Heart right ventricle (tissue), 16 donors: ENCODE measurements at regions not wholly inside any gene's neighbourhood (a gene's known extent, or its start where the extent isn't known, plus 50 kb on each side); places are given as distances from the start of the nearest gene placed in this dataset.

Experiments
- ATAC-seq, 8 donors: fragments of 200-7000 bp; cut with Tn5 transposase; one replicate each; pipeline ENCODE4 v1.9.1; 2020; ENCODE audit warnings: mild to moderate bottlenecking in 8 of 8, moderate library complexity in 8 of 8, moderate number of reproducible peaks in 1 of 8
- DNase-seq, 2 donors: peaks; one replicate each; pipeline ENCODE4 v3.0.0-alpha.2; 2020
- H3K27ac ChIP-seq, 10 donors: fragments of 200-600 bp; sonication (generic) in 2 of 10; one replicate each; pipeline versions ENCODE4 v1.5.0 to v1.8.0; 2020 to 2022; ENCODE audit warnings: mild to moderate bottlenecking in 3 of 10
- H3K27me3 ChIP-seq, 7 donors: fragments of 200-600 bp; one replicate each; pipeline ENCODE4 v1.8.0; 2021 to 2022; ENCODE audit warnings: mild to moderate bottlenecking in 2 of 7
- H3K36me3 ChIP-seq, 9 donors: fragments of 200-600 bp; sonication (generic) in 1 of 9; one replicate each; pipeline versions ENCODE4 v1.5.0 to v1.8.0; 2020 to 2022; ENCODE audit warnings: mild to moderate bottlenecking in 2 of 9
- H3K4me1 ChIP-seq, 9 donors: fragments of 200-600 bp; sonication (generic) in 1 of 9; one replicate each; pipeline versions ENCODE4 v1.5.0 to v1.8.0; 2020 to 2022; ENCODE audit warnings: mild to moderate bottlenecking in 4 of 9
- H3K4me3 ChIP-seq, 10 donors: fragments of 200-600 bp; sonication (generic) in 2 of 10; one replicate each; pipeline versions ENCODE4 v1.5.0 to v1.8.0; 2020 to 2022; ENCODE audit warnings: mild to moderate bottlenecking in 7 of 10, moderate library complexity in 2 of 10
- H3K9me3 ChIP-seq, 11 donors: fragments of 200-600 bp in 10 of 11; sonication (generic) in 2 of 11; one replicate each; pipeline versions ENCODE4 v1.5.0 to v1.8.0; 2013 to 2022; ENCODE audit warnings: mild to moderate bottlenecking in 2 of 11, control low read depth in 1 of 11, moderate library complexity in 1 of 11
- WGBS, 2 donors: extraction: QIAGEN DNeasy Blood & Tissue Kit; methylation state at CpG; one replicate each; pipeline ENCODE4 v1.1.7; 2013; ENCODE audit warnings: inconsistent platforms in 1 of 2; 5-methylcytosine and 5-hydroxymethylcytosine counted together
- intact Hi-C, 10 donors: fragments of 100-400 bp; cut with DNase I; formaldehyde crosslinking; loops; one replicate each; pipeline versions ENCODE4 v1.11.1 to v1.14.2; 2022
- TF ChIP-seq, protein P1 (sequence below), 9 donors: fragments of 200-600 bp; sonication (generic) in 2 of 9; IDR thresholded peaks; one replicate each; pipeline versions ENCODE4 v1.5.0 to v1.8.0; 2021 to 2022; ENCODE audit warnings: antibody characterized with exemption in 9 of 9, mild to moderate bottlenecking in 5 of 9, moderate library complexity in 1 of 9
- donor health status: Arrhythmogenic right ventricular cardiomyopathy.
- donor health status: ischemic (EF 13 %, LVEDD 7.1; RV severe dilation, severe dysfunction).
- donor health status: healthy with polysubstance abuse.
- donor health status: DM: no; HTN: yes; CAD: no.
- donor health status: DM: no; HTN: no; CAD: no.
- donor health status: ischemic (EF 25% LVEDD 6.9; RV normal size, moderate dysfunction).
- donor health status: ischemic (EF 25% LVEDD 5.7; RV mildly dilated, moderate dysfunction).
- donor health status: healthy.
- donor health status: DM: yes; HTN: yes; CAD: no.
- donor health status: Ischemic cardiomyopathy.
- donor health status: ischemic (EF 35%, LVEDD 5.7; RV mildly dilated, moderate dysfunction).
- donor health status: nonischemic (EF 11% LVEDD 7.7; RV severe dilation, severe dysfunction).
- donor health status: DM: yes; HTN: yes; CAD: no.
- donor health status: PGD.
- donor health status: ischemic (EF 29% LVEDD 5.4; RV normal size, mild dysfunction).
- donor health status: nonischemic (EF 23%, LVEDD 6.1; RV moderate dilation, normal function).

DNA sequence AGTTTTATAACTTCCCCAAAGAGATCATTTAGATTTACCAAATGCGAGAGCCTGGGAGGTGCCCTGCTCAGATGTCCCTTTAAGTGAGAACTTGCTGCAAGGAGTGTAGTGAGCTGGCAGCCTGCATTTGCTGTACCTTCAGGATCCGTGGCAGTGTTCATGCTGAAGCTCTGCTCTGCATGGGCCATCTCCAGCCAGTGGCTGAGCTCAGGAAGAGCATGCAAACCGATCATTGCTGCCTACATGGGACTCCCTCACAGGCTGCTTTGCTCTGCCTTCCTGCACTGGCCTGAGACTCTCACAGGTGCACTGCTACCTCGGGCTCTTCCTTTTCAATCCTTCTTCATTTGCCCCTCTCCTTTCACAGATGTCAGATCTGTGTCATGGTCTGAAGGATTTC, 152.0 kb upstream of the SFRP2 start:
- H3K9me3 ChIP-seq, result peaks cover 0 to 18% (median 0%) of the 10 kb centered on the region in 11 donors
- no peak for ATAC-seq
- H3K4me1 ChIP-seq, result no peaks in the 10 kb centered on the region
- WGBS, 2 donors, result 60 to 67% methylated on average over 4 of the region's 4 CpGs
- no peaks in the 10 kb centered on the region for H3K27me3 ChIP-seq
- intact Hi-C loops, result no loop called here
- no peaks in the 10 kb centered on the region for H3K36me3 ChIP-seq
- H3K27ac ChIP-seq, result no peak overlapping the region
- TF ChIP-seq, protein P1, sequence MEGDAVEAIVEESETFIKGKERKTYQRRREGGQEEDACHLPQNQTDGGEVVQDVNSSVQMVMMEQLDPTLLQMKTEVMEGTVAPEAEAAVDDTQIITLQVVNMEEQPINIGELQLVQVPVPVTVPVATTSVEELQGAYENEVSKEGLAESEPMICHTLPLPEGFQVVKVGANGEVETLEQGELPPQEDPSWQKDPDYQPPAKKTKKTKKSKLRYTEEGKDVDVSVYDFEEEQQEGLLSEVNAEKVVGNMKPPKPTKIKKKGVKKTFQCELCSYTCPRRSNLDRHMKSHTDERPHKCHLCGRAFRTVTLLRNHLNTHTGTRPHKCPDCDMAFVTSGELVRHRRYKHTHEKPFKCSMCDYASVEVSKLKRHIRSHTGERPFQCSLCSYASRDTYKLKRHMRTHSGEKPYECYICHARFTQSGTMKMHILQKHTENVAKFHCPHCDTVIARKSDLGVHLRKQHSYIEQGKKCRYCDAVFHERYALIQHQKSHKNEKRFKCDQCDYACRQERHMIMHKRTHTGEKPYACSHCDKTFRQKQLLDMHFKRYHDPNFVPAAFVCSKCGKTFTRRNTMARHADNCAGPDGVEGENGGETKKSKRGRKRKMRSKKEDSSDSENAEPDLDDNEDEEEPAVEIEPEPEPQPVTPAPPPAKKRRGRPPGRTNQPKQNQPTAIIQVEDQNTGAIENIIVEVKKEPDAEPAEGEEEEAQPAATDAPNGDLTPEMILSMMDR (IDR thresholded peaks at IDR 0.05), result no peak
- no peak overlapping the region for H3K4me3 ChIP-seq
- no peak for DNase-seq

DNA sequence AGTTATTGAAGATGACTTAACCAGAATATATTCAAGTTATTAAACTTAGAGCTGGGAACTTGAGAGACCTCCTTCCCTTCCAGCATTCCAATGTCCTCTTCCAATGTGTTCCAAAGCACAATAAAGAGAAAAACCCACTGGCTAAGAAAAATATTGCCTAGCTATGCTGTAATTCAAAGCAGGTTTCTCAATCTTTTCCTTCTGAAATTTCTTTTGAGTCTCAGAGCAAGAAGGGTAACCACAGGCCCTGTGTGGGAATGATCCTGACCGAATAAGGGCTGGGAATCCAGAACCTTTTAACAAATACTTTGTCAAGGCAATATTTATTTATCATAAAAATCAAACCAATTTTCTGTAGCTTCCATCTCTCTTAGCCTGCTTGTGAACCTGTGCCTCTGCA, 150.7 kb upstream of the SFRP2 start:
- TF ChIP-seq, protein P1 (IDR thresholded peaks at IDR 0.05), result no peak
- Histone ChIP-seq H3K27me3 (no peaks in the 10 kb centered on the region), H3K4me3 (no peak overlapping the region), H3K27ac (no peak overlapping the region), H3K9me3 (peaks cover 0 to 5% (median 0%) of the 10 kb centered on the region in 11 donors), H3K36me3 (no peaks in the 10 kb centered on the region), H3K4me1 (no peaks in the 10 kb centered on the region)
- DNase-seq, result no peak
- 96 to 97% methylated on average over 1 of the region's 1 CpG for WGBS, 2 donors
- intact Hi-C loops, result no loop called here
- no peak for ATAC-seq

DNA sequence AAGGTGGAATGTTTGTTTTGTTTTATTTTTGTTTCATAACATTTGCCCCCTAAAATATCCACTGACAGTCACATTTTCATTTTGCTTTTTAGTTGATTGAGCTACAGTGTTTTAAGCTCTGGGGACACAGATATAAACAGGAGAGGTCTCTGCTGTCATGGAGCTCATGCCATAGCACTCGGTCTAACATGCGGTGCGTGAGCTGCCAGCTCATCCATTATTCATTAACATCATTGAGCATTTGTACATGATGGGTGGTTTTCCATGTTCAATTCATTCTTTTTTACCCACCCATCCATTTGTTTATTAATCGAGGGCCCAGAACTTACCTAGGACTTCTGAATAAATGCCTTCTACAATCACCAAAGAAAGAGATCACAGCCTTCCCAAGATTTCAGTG, 150.1 kb upstream of the SFRP2 start:
- no peaks in the 10 kb centered on the region for H3K36me3 ChIP-seq
- intact Hi-C loops, result no loop called here
- no peaks in the 10 kb centered on the region for H3K4me1 ChIP-seq
- DNase-seq, result no peak
- no peak overlapping the region for H3K27ac ChIP-seq
- H3K4me3 ChIP-seq, result no peak overlapping the region
- 85 to 88% methylated on average over 4 of the region's 4 CpGs for WGBS, 2 donors
- TF ChIP-seq, protein P1 (IDR thresholded peaks at IDR 0.05), result no peak
- peaks cover 0 to 3% (median 0%) of the 10 kb centered on the region in 7 donors for H3K27me3 ChIP-seq
- ATAC-seq, result no peak
- no peaks in the 10 kb centered on the region for H3K9me3 ChIP-seq

DNA sequence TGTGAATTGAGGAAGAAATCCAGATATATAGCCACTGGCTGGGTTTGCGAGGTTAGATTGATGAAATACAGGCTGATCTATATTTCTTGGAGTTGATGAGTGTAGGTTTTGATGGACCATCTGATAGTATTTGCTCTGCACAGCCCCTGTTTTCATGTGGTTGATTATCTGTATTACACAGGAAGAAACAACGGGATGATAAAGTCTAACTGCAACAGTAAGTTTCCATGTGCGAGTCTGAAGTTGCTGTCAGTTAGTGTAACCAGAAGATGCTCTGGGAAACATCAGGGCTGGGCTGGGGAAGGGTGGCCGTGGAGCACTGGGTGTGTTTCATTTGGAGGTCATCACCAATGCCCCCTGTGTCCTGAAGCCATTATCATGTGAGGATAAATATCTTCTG, 148.4 kb upstream of the SFRP2 start:
- H3K27ac ChIP-seq, result no peak overlapping the region
- TF ChIP-seq, protein P1 (IDR thresholded peaks at IDR 0.05), result no peak
- peaks cover 0 to 12% (median 0%) of the 10 kb centered on the region in 7 donors for H3K27me3 ChIP-seq
- H3K9me3 ChIP-seq, result no peaks in the 10 kb centered on the region
- H3K4me3 ChIP-seq, result no peak overlapping the region
- no peaks in the 10 kb centered on the region for H3K36me3 ChIP-seq
- 45 to 46% methylated on average over 4 of the region's 4 CpGs for WGBS, 2 donors
- DNase-seq, result no peak
- no peak for ATAC-seq
- H3K4me1 ChIP-seq, result no peaks in the 10 kb centered on the region
- intact Hi-C loops, result no loop called here
